GM23248 (cell line): ENCODE measurements at regions not wholly inside any gene's neighbourhood (a gene's known extent, or its start where the extent isn't known, plus 50 kb on each side); places are given as distances from the start of the nearest gene placed in this dataset. TPM values are rescaled to one million over a fixed set of nuclear protein-coding genes. Genes with fewer than 3 reads are reported as not detected.

Source experiments
- DNase-seq: peaks from one replicate; pipeline ENCODE4 v3.0.0-alpha.2; 2015
- H2AFZ ChIP-seq: fragments of 200-600 bp; sonication (generic); 2 replicates; pipeline ENCODE4 v1.6.1; 2016; ENCODE audit warnings: antibody characterized with exemption
- H3F3A ChIP-seq: fragments of 200-600 bp; sonication (generic); 2 replicates; pipeline ENCODE4 v1.6.1; 2016; ENCODE audit warnings: mild to moderate bottlenecking, antibody characterized with exemption, mixed run types; ENCODE audit not compliant: insufficient read depth
- H3K27ac ChIP-seq: fragments of 200-600 bp; sonication (generic); 2 replicates; pipeline ENCODE4 v1.5.1; 2016; ENCODE audit warnings: mild to moderate bottlenecking
- H3K27me3 ChIP-seq: fragments of 200-600 bp; sonication (generic); replicated peaks from 2 replicates; pipeline ENCODE4 v1.6.1; 2016; ENCODE audit warnings: mild to moderate bottlenecking; ENCODE audit not compliant: insufficient read depth
- H3K36me3 ChIP-seq: fragments of 200-600 bp; sonication (generic); 2 replicates; pipeline ENCODE4 v1.6.1; 2016; ENCODE audit warnings: low read depth, mild to moderate bottlenecking
- H3K4me1 ChIP-seq: fragments of 200-600 bp; sonication (generic); 2 replicates; pipeline ENCODE4 v1.6.1; 2016; ENCODE audit warnings: mild to moderate bottlenecking; ENCODE audit not compliant: insufficient read depth
- H3K4me2 ChIP-seq: fragments of 200-600 bp; sonication (generic); one replicate; pipeline ENCODE4 v1.6.1; 2016; ENCODE audit warnings: mild to moderate bottlenecking; ENCODE audit not compliant: unreplicated experiment
- H3K4me3 ChIP-seq: fragments of 200-600 bp; sonication (generic); 2 replicates; pipeline ENCODE4 v1.5.1; 2016; ENCODE audit warnings: mild to moderate bottlenecking
- H3K79me2 ChIP-seq: fragments of 200-600 bp; sonication (generic); 2 replicates; pipeline ENCODE4 v1.6.1; 2016; ENCODE audit warnings: mild to moderate bottlenecking; ENCODE audit not compliant: insufficient read depth
- H3K9ac ChIP-seq: fragments of 200-600 bp; sonication (generic); 2 replicates; pipeline ENCODE4 v1.6.1; 2016; ENCODE audit warnings: mild to moderate bottlenecking
- H3K9me2 ChIP-seq: fragments of 200-600 bp; sonication (generic); 2 replicates; pipeline ENCODE4 v1.6.1; 2016; ENCODE audit warnings: mixed run types, mild to moderate bottlenecking, moderate library complexity; ENCODE audit not compliant: insufficient read depth
- H3K9me3 ChIP-seq: fragments of 200-600 bp; sonication (generic); one replicate; pipeline ENCODE4 v1.6.1; 2017; ENCODE audit warnings: low read depth
- H4K20me1 ChIP-seq: fragments of 200-600 bp; sonication (generic); 2 replicates; pipeline ENCODE4 v1.6.0; 2016; ENCODE audit not compliant: insufficient read depth
- EZH2 ChIP-seq: fragments of 200-600 bp; sonication (generic); IDR thresholded peaks from 2 replicates; pipeline ENCODE4 v1.6.1; 2018; ENCODE audit warnings: antibody characterized with exemption, mild to moderate bottlenecking; ENCODE audit not compliant: insufficient read depth, poor library complexity, severe bottlenecking
- EZH2phosphoT487 ChIP-seq: fragments of 200-600 bp; sonication (generic); IDR thresholded peaks from 2 replicates; pipeline ENCODE4 v1.6.1; 2018; ENCODE audit warnings: antibody characterized with exemption, moderate library complexity, mild to moderate bottlenecking, low read depth; ENCODE audit not compliant: insufficient read depth
- WGBS, 2 experiments: methylation state at CpG; one replicate each; pipeline ENCODE4 v1.1.6; 2015 to 2017; ENCODE audit warnings: low lambda C conversion rate in 2 of 2, low coverage in 1 of 2; ENCODE audit errors: missing lambda C conversion rate in 2 of 2; 5-methylcytosine and 5-hydroxymethylcytosine counted together
- in situ Hi-C: fragments of 300-500 bp; cut with MboI; formaldehyde crosslinking; loops from 2 replicates; pipeline ENCODE4 v1.15.0; 2020
- small RNA-seq: library from RNA; depleted of rRNA; stranded (forward); fragments of <200 nt; gene quantifications from one replicate; pipeline ENCODE3, GENCODE V24; 2014; ENCODE audit warnings: low read depth, low replicate concordance

DNA sequence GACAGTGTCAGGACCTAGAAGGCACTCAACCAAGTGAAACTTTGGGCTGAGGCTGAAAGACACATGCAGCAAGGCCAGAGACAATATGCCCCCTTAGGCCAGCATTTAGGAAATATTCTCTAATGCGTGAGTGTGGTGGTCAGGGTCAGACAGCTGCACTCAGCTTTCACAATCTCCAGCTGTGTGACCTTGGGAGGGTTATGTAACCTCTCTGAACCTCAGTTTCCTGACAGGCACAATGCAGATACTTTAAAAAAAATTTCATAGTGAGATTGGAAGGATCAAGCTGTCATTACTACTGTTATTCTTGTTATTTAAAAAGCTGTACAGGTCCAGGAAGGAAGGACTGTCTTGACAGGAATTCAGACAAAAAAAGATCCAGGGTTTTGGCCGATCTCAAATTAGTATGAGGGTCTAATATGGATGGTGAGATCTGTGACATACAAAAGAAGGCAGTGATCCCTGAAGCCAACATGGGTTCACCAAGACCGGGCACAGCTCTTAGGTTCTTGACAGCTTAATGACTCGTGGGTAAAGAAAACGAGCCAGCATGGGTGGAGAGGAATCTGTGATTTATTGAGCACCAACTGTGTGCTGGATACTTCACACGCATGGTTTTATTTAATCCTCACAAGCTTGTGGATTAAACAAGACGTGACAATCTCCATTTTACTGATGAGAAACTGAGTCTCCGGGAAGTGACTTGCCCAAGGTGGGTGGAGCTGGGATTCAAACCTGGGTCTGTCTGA is 54.6 kb upstream of the POU3F1 start:
- 11% methylated on average over 8 of the region's 8 CpGs for WGBS, 2 experiments
- Histone ChIP-seq H3K27ac (no peak overlapping the region), H3K9me2 (no peaks in the 10 kb centered on the region), H4K20me1 (no peaks in the 10 kb centered on the region), H3K27me3 (peaks cover 5% of the 10 kb centered on the region; the same call in 1 of the 2 replicates), H3K36me3 (no peaks in the 10 kb centered on the region), H3K79me2 (no peaks in the 10 kb centered on the region), H3K9me3 (no peaks in the 10 kb centered on the region), H3K4me1 (no peaks in the 10 kb centered on the region), H2AFZ (no peak overlapping the region), H3K4me2 (no peak overlapping the region), H3F3A (no peaks in the 10 kb centered on the region), H3K9ac (no peak overlapping the region), H3K4me3 (no peak overlapping the region)
- TF ChIP-seq EZH2: no peak
- TF ChIP-seq EZH2phosphoT487: no peak
- in situ Hi-C loops: no loop called here
- no peak for DNase-seq

DNA sequence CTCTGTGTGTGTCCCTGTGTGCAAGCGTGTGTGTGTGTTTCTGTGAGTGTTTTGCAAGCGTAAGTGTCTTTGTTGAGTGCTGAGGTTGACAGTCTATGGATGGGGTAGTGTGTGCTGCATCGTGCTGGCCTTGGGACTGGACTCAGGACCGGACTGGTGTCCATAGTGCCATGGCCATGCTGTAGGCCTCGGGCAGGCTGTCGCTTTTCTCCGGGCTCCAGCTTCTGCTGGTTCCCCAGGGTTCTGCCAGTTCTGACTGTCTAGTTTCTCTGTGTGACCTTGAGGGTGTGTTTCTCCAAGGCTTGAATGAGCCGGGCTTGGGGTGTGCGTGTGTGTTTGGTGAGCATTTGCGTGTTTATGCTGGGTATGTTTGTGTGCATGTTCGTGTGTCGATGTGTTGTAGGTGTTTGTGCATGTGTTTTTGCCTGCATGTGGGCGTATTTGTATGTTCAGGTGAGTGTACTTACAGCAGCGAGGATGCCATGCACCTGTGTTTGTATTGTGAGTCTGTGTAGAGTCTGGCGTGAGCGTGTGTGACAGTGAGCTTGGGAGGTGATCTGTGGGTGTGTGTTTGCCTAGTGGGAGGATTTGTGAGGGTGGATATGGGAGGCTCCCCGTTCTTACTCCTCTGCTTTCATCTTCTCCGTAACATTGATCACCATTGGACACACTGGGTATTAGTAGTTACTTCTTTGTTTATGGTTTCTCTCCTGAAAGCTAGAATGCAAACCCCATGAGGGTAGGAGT is 51.7 kb upstream of the POU3F1 start:
- no peak for DNase-seq
- Histone ChIP-seq H3K4me1 (no peaks in the 10 kb centered on the region), H3K36me3 (no peaks in the 10 kb centered on the region), H3K27ac (no peak overlapping the region), H3K4me2 (no peak overlapping the region), H3K9ac (no peak overlapping the region), H3K27me3 (peaks cover 23% of the 10 kb centered on the region), H3K79me2 (no peaks in the 10 kb centered on the region), H3K9me3 (no peaks in the 10 kb centered on the region), H3K4me3 (no peak overlapping the region), H3F3A (no peaks in the 10 kb centered on the region), H4K20me1 (no peaks in the 10 kb centered on the region), H3K9me2 (no peaks in the 10 kb centered on the region), H2AFZ (no peak overlapping the region)
- in situ Hi-C loops: no loop called here
- 54 to 57% methylated on average over 18 of the region's 18 CpGs for WGBS, 2 experiments
- TF ChIP-seq EZH2 (no peak), EZH2phosphoT487 (no peak)

DNA sequence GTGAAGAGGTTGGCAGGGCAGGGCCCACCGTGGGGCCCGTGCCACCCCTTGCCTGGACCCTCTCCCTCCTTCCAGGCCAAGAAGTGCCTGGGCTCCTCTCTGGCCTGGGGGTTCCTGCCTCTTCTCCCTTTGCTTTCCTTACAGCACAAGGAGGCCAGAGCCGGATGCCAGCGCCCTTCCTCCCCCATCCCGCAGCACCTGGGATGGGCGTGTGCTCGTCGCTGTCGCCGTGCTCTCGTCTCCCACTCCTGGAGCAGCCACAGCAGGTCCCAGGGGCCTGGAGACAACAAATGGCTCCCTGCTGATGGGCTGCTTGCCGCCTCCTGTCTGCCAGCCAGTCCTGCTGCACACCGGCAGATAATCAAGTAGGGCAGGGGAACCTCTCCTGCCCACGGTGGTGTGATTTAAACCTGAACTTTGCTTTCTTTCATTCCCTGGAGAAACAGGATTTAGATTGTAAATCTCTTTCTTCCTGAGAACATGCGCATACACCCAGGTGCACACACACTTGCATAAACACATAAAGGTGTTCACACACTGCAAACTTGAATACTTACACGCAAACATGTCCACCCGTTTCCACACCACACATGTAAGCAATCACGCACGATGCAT is 50.8 kb upstream of the POU3F1 start:
- no peak for DNase-seq
- Histone ChIP-seq H3K27me3 (peaks cover 32% of the 10 kb centered on the region), H3K4me1 (no peaks in the 10 kb centered on the region), H3K9me2 (no peaks in the 10 kb centered on the region), H3K4me3 (no peak overlapping the region), H3K4me2 (no peak overlapping the region), H3K9ac (no peak overlapping the region), H3F3A (no peaks in the 10 kb centered on the region), H3K27ac (no peak overlapping the region), H3K79me2 (no peaks in the 10 kb centered on the region), H2AFZ (no peak overlapping the region), H3K9me3 (no peaks in the 10 kb centered on the region), H3K36me3 (no peaks in the 10 kb centered on the region), H4K20me1 (no peaks in the 10 kb centered on the region)
- TF ChIP-seq EZH2phosphoT487 (no peak), EZH2 (no peak)
- in situ Hi-C loops: no loop called here
- 13 to 17% methylated on average over 19 of the region's 19 CpGs for WGBS, 2 experiments

Small RNA genes lying in the stretch of these regions (small RNA-seq; reads per million reads assigned to genes)
- not detected for gene RNU6-753P
